ENCODE measurements at regions not wholly inside any gene's neighbourhood (a gene's known extent, or its start where the extent isn't known, plus 50 kb on each side); places are given as distances from the start of the nearest gene placed in this dataset.

DNA sequence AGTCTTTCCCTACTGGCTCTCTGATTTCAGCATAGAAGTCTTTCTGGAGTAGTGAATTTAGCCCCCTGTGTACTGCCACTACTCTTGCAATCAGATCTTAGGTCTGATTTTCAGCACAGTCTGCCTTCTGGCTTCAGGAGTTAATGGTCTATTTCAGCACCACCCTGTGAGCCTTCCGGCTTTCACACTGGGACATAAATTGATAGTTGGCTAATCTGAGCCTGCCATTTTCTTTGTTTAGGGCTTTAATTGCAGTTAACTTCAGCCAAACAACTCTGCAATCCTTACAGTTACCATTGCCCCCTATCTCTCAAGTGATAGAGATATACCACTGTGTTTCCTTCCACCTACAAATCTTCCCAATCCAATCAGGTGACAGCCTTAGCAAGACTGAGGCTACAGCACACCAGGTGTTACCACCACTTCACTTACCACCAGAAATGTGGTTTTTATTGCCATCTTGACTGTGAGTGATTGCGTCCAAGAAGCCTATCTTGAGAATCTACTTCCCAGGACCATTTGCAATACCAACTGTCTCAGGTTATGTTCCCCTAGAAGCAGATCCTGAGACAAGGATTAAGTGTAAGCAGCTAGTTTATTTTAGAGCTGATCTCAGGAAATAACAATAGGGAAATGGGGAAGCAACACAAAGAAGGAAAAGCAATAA, 51.9 kb upstream of the NEK6 start:
- TF ChIP-seq POLR2AphosphoS5 (IDR thresholded peaks at IDR 0.05; ENCODE audit: low read depth, low read length) (no peak), CTCF (IDR thresholded peaks at IDR 0.05) (no peak)
- TF ChIP-seq, protein P1, sequence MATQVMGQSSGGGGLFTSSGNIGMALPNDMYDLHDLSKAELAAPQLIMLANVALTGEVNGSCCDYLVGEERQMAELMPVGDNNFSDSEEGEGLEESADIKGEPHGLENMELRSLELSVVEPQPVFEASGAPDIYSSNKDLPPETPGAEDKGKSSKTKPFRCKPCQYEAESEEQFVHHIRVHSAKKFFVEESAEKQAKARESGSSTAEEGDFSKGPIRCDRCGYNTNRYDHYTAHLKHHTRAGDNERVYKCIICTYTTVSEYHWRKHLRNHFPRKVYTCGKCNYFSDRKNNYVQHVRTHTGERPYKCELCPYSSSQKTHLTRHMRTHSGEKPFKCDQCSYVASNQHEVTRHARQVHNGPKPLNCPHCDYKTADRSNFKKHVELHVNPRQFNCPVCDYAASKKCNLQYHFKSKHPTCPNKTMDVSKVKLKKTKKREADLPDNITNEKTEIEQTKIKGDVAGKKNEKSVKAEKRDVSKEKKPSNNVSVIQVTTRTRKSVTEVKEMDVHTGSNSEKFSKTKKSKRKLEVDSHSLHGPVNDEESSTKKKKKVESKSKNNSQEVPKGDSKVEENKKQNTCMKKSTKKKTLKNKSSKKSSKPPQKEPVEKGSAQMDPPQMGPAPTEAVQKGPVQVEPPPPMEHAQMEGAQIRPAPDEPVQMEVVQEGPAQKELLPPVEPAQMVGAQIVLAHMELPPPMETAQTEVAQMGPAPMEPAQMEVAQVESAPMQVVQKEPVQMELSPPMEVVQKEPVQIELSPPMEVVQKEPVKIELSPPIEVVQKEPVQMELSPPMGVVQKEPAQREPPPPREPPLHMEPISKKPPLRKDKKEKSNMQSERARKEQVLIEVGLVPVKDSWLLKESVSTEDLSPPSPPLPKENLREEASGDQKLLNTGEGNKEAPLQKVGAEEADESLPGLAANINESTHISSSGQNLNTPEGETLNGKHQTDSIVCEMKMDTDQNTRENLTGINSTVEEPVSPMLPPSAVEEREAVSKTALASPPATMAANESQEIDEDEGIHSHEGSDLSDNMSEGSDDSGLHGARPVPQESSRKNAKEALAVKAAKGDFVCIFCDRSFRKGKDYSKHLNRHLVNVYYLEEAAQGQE (IDR thresholded peaks at IDR 0.05; ENCODE audit: insufficient read depth in 1 of 2, low read depth in 2 of 2, low read length in 1 of 2) = no peak
